ENCODE measurements at regions not wholly inside any gene's neighbourhood (a gene's known extent, or its start where the extent isn't known, plus 50 kb on each side); places are given as distances from the start of the nearest gene placed in this dataset.

DNA sequence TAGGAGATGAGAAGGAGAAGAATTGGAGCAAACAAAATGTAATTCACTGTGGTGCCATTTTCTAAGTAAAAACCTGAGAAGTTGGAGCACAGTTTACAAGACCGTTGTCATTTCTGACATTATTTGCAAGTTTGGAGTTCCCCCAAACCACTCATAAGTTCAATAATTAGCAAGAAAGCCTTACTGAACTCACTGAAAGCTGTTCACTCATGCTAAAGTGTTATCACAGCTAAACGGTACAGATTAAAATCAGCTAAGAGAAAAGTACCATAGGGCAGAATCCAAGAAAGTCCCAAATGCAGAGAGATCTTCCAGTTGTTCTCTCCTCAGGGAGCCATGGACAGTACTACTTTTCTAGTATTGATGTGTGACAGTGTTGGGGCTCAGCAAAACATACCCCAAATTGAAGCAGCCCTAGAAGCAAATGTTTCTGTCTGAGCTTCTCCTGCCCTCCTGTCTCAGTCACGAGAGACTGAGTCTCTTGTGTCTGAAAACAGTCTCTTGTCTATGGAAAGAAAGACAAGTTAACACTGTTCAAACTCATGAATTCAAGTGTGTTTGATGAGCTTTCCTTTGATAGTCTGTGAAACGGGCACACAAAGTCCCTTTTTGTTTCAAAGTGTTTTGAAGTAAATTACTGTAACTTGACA is 221.2 kb downstream of the GABRG2 start:
- Histone ChIP-seq H4K91ac (ENCODE audit: low read depth, low read length) (no peak overlapping the region), H3K79me1 (ENCODE audit: low read length) (no peaks in the 10 kb centered on the region), H3K79me2 (ENCODE audit: control insufficient read depth, insufficient read depth, low read length, poor library complexity) (no peaks in the 10 kb centered on the region), H2BK12ac (ENCODE audit: low read length) (no peak overlapping the region), H3K36me3 (ENCODE audit: control insufficient read depth in 1 of 2, insufficient read depth in 2 of 2, low read length in 2 of 2) (no peaks in the 10 kb centered on the region), H2AK5ac (ENCODE audit: low read length) (no peak overlapping the region), H2BK120ac (ENCODE audit: insufficient read depth, low read length, poor library complexity) (no peak overlapping the region), H4K8ac (ENCODE audit: low read depth, low read length) (no peak overlapping the region), H2BK5ac (ENCODE audit: low read depth, low read length, poor library complexity) (no peak overlapping the region), H3K27me3 (ENCODE audit: insufficient read depth, low read length) (no peaks in the 10 kb centered on the region), H3K27ac (ENCODE audit: low read depth, low read length) (no peak overlapping the region), H3K23ac (ENCODE audit: low read length) (no peak overlapping the region), H3K14ac (ENCODE audit: low read length) (no peak overlapping the region), H3K4me2 (ENCODE audit: low read length) (no peak overlapping the region), H3K4ac (ENCODE audit: low read depth, low read length) (no peak overlapping the region), H3K9me3 (ENCODE audit: insufficient read depth, low read depth, low read length) (no peaks in the 10 kb centered on the region), H3K18ac (ENCODE audit: low read length) (no peak overlapping the region), H3K9ac (ENCODE audit: low read length) (no peak overlapping the region), H3K4me3 (ENCODE audit: low read depth, low read length) (no peak overlapping the region), H3K4me1 (ENCODE audit: control insufficient read depth in 1 of 2, insufficient read depth in 2 of 2, low read length in 2 of 2) (no peaks in the 10 kb centered on the region), H2AFZ (ENCODE audit: insufficient read depth, low read length, poor library complexity) (no peak overlapping the region), H4K12ac (ENCODE audit: low read depth, low read length) (no peak overlapping the region)
- no peak for DNase-seq
- WGBS (ENCODE audit: extremely low coverage, insufficient coverage, insufficient read length) = no CpG with 5 or more reads among the region's 4 CpGs

GRCh38 chr5:162289489-162289888 is 221.9 kb downstream of the GABRG2 start:
- Histone ChIP-seq H4K12ac (ENCODE audit: low read depth, low read length) (no peak overlapping the region), H3K79me2 (ENCODE audit: control insufficient read depth, insufficient read depth, low read length, poor library complexity) (no peaks in the 10 kb centered on the region), H4K91ac (ENCODE audit: low read depth, low read length) (no peak overlapping the region), H2AFZ (ENCODE audit: insufficient read depth, low read length, poor library complexity) (no peak overlapping the region), H2AK5ac (ENCODE audit: low read length) (no peak overlapping the region), H3K4me3 (ENCODE audit: low read depth, low read length) (no peak overlapping the region), H3K14ac (ENCODE audit: low read length) (no peak overlapping the region), H3K79me1 (ENCODE audit: low read length) (no peaks in the 10 kb centered on the region), H3K4me1 (ENCODE audit: control insufficient read depth in 1 of 2, insufficient read depth in 2 of 2, low read length in 2 of 2) (no peaks in the 10 kb centered on the region), H2BK12ac (ENCODE audit: low read length) (no peak overlapping the region), H3K27ac (ENCODE audit: low read depth, low read length) (no peak overlapping the region), H3K36me3 (ENCODE audit: control insufficient read depth in 1 of 2, insufficient read depth in 2 of 2, low read length in 2 of 2) (no peaks in the 10 kb centered on the region), H2BK5ac (ENCODE audit: low read depth, low read length, poor library complexity) (no peak overlapping the region), H3K9ac (ENCODE audit: low read length) (no peak overlapping the region), H2BK120ac (ENCODE audit: insufficient read depth, low read length, poor library complexity) (no peak overlapping the region), H3K4me2 (ENCODE audit: low read length) (no peak overlapping the region), H3K23ac (ENCODE audit: low read length) (no peak overlapping the region), H3K18ac (ENCODE audit: low read length) (no peak overlapping the region), H3K27me3 (ENCODE audit: insufficient read depth, low read length) (no peaks in the 10 kb centered on the region), H3K4ac (ENCODE audit: low read depth, low read length) (no peak overlapping the region), H3K9me3 (ENCODE audit: insufficient read depth, low read depth, low read length) (no peaks in the 10 kb centered on the region), H4K8ac (ENCODE audit: low read depth, low read length) (no peak overlapping the region)
- DNase-seq = no peak
- no CpG with 5 or more reads among the region's 2 CpGs for WGBS (ENCODE audit: extremely low coverage, insufficient coverage, insufficient read length)

- no peak overlapping the region for H3K14ac ChIP-seq (ENCODE audit: low read length)
- no peak overlapping the region for H4K91ac ChIP-seq (ENCODE audit: low read depth, low read length)
- no CpG with 5 or more reads among the region's 2 CpGs for WGBS (ENCODE audit: extremely low coverage, insufficient coverage, insufficient read length)
- no peaks in the 10 kb centered on the region for H3K79me2 ChIP-seq (ENCODE audit: control insufficient read depth, insufficient read depth, low read length, poor library complexity)
- H2AK5ac ChIP-seq (ENCODE audit: low read length) = no peak overlapping the region
- H2BK12ac ChIP-seq (ENCODE audit: low read length) = no peak overlapping the region
- no peaks in the 10 kb centered on the region for H3K4me1 ChIP-seq (ENCODE audit: control insufficient read depth in 1 of 2, insufficient read depth in 2 of 2, low read length in 2 of 2)
- H3K79me1 ChIP-seq (ENCODE audit: low read length) = no peaks in the 10 kb centered on the region
- no peak overlapping the region for H2AFZ ChIP-seq (ENCODE audit: insufficient read depth, low read length, poor library complexity)
- H2BK5ac ChIP-seq (ENCODE audit: low read depth, low read length, poor library complexity) = no peak overlapping the region
- no peak overlapping the region for H2BK120ac ChIP-seq (ENCODE audit: insufficient read depth, low read length, poor library complexity)
- H3K27ac ChIP-seq (ENCODE audit: low read depth, low read length) = no peak overlapping the region
- no peak overlapping the region for H4K8ac ChIP-seq (ENCODE audit: low read depth, low read length)
- no peak overlapping the region for H3K4me2 ChIP-seq (ENCODE audit: low read length)
- H3K4me3 ChIP-seq (ENCODE audit: low read depth, low read length) = no peak overlapping the region
- H3K27me3 ChIP-seq (ENCODE audit: insufficient read depth, low read length) = no peaks in the 10 kb centered on the region
- no peak overlapping the region for H3K4ac ChIP-seq (ENCODE audit: low read depth, low read length)
- no peak overlapping the region for H3K23ac ChIP-seq (ENCODE audit: low read length)
- H4K12ac ChIP-seq (ENCODE audit: low read depth, low read length) = no peak overlapping the region
- no peak for DNase-seq
- peaks cover 1% of the 10 kb centered on the region for H3K9me3 ChIP-seq (ENCODE audit: insufficient read depth, low read depth, low read length)
- no peaks in the 10 kb centered on the region for H3K36me3 ChIP-seq (ENCODE audit: control insufficient read depth in 1 of 2, insufficient read depth in 2 of 2, low read length in 2 of 2)
- no peak overlapping the region for H3K18ac ChIP-seq (ENCODE audit: low read length)
- no peak overlapping the region for H3K9ac ChIP-seq (ENCODE audit: low read length)
These were observed 232.2 kb downstream of the GABRG2 start for GRCh38 chr5:162299793-162300192.

- Histone ChIP-seq H3K14ac (ENCODE audit: low read length) (no peak overlapping the region), H3K79me1 (ENCODE audit: low read length) (no peaks in the 10 kb centered on the region), H3K18ac (ENCODE audit: low read length) (no peak overlapping the region), H4K91ac (ENCODE audit: low read depth, low read length) (no peak overlapping the region), H2AFZ (ENCODE audit: insufficient read depth, low read length, poor library complexity) (no peak overlapping the region), H3K9me3 (ENCODE audit: insufficient read depth, low read depth, low read length) (peaks cover 1% of the 10 kb centered on the region), H3K36me3 (ENCODE audit: control insufficient read depth in 1 of 2, insufficient read depth in 2 of 2, low read length in 2 of 2) (no peaks in the 10 kb centered on the region), H3K4ac (ENCODE audit: low read depth, low read length) (no peak overlapping the region), H3K4me3 (ENCODE audit: low read depth, low read length) (no peak overlapping the region), H3K23ac (ENCODE audit: low read length) (no peak overlapping the region), H4K12ac (ENCODE audit: low read depth, low read length) (no peak overlapping the region), H3K79me2 (ENCODE audit: control insufficient read depth, insufficient read depth, low read length, poor library complexity) (no peaks in the 10 kb centered on the region), H3K27me3 (ENCODE audit: insufficient read depth, low read length) (no peaks in the 10 kb centered on the region), H2BK12ac (ENCODE audit: low read length) (no peak overlapping the region), H4K8ac (ENCODE audit: low read depth, low read length) (no peak overlapping the region), H2BK5ac (ENCODE audit: low read depth, low read length, poor library complexity) (no peak overlapping the region), H3K9ac (ENCODE audit: low read length) (no peak overlapping the region), H2BK120ac (ENCODE audit: insufficient read depth, low read length, poor library complexity) (no peak overlapping the region), H3K27ac (ENCODE audit: low read depth, low read length) (no peak overlapping the region), H3K4me1 (ENCODE audit: control insufficient read depth in 1 of 2, insufficient read depth in 2 of 2, low read length in 2 of 2) (no peaks in the 10 kb centered on the region), H2AK5ac (ENCODE audit: low read length) (no peak overlapping the region), H3K4me2 (ENCODE audit: low read length) (no peak overlapping the region)
- DNase-seq = no peak
These were observed 233.8 kb downstream of the GABRG2 start for GRCh38 chr5:162301356-162301755.
